Prostate gland (tissue), 2 donors: ENCODE measurements at regions not wholly inside any gene's neighbourhood (a gene's known extent, or its start where the extent isn't known, plus 50 kb on each side); places are given as distances from the start of the nearest gene placed in this dataset.

Experiments
- DNase-seq: peaks from one replicate; pipeline ENCODE4 v3.0.0-alpha.2; 2019; ENCODE audit warnings: low spot score
- H3K27ac ChIP-seq, 2 donors: fragments of 200-600 bp; sonication (generic); 2 replicates each; pipeline ENCODE4 v1.5.1; 2017 to 2019
- H3K27me3 ChIP-seq: fragments of 200-600 bp; sonication (generic); replicated peaks from 2 replicates; pipeline ENCODE4 v1.5.1; 2019; ENCODE audit not compliant: insufficient read depth
- H3K36me3 ChIP-seq, 2 donors: fragments of 200-600 bp; sonication (generic); 1 replicate in 1 of 2; 2 replicates in 1 of 2; pipeline versions ENCODE4 v1.5.1 to v1.8.1; 2017 to 2019
- H3K4me1 ChIP-seq: fragments of 200-600 bp; sonication (generic); replicated peaks from 2 replicates; pipeline ENCODE4 v1.5.1; 2019
- H3K4me3 ChIP-seq, 2 donors: fragments of 200-600 bp; sonication (generic); 2 replicates each; pipeline ENCODE4 v1.5.1; 2017 to 2019
- H3K9me3 ChIP-seq: fragments of 200-600 bp; sonication (generic); 2 replicates; pipeline ENCODE4 v1.5.1; 2017
- POLR2A ChIP-seq: fragments of 450-650 bp; IDR thresholded peaks from one replicate; pipeline ENCODE4 v1.6.1; 2016; ENCODE audit warnings: antibody characterized with exemption, mild to moderate bottlenecking
- POLR2AphosphoS5 ChIP-seq: sonication (generic); formaldehyde crosslinking; IDR thresholded peaks from one replicate; pipeline ENCODE4 v1.6.1; 2017; ENCODE audit warnings: antibody characterized with exemption
- WGBS: methylation state at CpG from one replicate; pipeline ENCODE4 v1.1.5; 2018; 5-methylcytosine and 5-hydroxymethylcytosine counted together
- intact Hi-C: fragments of 100-400 bp; cut with DNase I; formaldehyde crosslinking; loops from one replicate; pipeline ENCODE4 v1.14.2; 2022
- TF ChIP-seq, protein P1 (sequence below), 4 experiments: fragments of 200-600 bp in 2 of 4; fragments of 450-650 bp in 2 of 4; sonication (generic) in 2 of 4; IDR thresholded peaks; 1 replicate in 3 of 4; 2 replicates in 1 of 4; pipeline ENCODE4 v1.5.1; 2016 to 2019; ENCODE audit warnings: antibody characterized with exemption in 4 of 4, mild to moderate bottlenecking in 2 of 4, moderate library complexity in 2 of 4

DNA sequence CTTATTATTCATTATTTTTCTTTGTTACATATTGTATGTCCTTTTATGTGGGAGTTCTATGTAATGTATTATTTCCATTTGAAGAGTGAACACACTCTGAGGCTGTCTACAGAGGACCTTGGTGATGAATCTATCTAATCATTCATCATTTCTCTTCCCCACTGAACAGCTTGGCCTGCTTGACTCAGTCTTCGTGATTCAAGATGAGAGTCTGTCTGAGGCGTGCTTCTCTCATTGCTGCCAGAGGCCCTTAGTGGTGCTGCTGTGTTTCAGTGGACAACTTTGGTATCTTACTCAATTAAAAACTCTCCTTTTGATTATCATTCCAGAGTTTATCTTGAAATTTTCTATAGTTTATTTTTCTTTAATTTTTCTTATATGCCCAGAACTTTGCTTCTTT lies 318.1 kb upstream of the DAB2 start:
- DNase-seq, result no peak
- Histone ChIP-seq H3K9me3 (no peaks in the 10 kb centered on the region), H3K4me1 (no peaks in the 10 kb centered on the region), H3K4me3 (no peak overlapping the region), H3K27me3 (no peaks in the 10 kb centered on the region), H3K36me3 (no peaks in the 10 kb centered on the region), H3K27ac (no peak overlapping the region)
- WGBS, result 95% methylated on average over 2 of the region's 2 CpGs
- intact Hi-C loops, result no loop called here
- TF ChIP-seq, protein P1, sequence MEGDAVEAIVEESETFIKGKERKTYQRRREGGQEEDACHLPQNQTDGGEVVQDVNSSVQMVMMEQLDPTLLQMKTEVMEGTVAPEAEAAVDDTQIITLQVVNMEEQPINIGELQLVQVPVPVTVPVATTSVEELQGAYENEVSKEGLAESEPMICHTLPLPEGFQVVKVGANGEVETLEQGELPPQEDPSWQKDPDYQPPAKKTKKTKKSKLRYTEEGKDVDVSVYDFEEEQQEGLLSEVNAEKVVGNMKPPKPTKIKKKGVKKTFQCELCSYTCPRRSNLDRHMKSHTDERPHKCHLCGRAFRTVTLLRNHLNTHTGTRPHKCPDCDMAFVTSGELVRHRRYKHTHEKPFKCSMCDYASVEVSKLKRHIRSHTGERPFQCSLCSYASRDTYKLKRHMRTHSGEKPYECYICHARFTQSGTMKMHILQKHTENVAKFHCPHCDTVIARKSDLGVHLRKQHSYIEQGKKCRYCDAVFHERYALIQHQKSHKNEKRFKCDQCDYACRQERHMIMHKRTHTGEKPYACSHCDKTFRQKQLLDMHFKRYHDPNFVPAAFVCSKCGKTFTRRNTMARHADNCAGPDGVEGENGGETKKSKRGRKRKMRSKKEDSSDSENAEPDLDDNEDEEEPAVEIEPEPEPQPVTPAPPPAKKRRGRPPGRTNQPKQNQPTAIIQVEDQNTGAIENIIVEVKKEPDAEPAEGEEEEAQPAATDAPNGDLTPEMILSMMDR (IDR thresholded peaks at IDR 0.05), result no peak
- TF ChIP-seq POLR2A, result no peak
- no peak for TF ChIP-seq POLR2AphosphoS5

GRCh38 chr5:39740404-39740803 lies 315.6 kb upstream of the DAB2 start:
- no peak for DNase-seq
- WGBS, result 87% methylated on average over 15 of the region's 15 CpGs
- TF ChIP-seq POLR2AphosphoS5 (no peak), POLR2A (no peak)
- TF ChIP-seq, protein P1 (IDR thresholded peaks at IDR 0.05), result no peak

DNA sequence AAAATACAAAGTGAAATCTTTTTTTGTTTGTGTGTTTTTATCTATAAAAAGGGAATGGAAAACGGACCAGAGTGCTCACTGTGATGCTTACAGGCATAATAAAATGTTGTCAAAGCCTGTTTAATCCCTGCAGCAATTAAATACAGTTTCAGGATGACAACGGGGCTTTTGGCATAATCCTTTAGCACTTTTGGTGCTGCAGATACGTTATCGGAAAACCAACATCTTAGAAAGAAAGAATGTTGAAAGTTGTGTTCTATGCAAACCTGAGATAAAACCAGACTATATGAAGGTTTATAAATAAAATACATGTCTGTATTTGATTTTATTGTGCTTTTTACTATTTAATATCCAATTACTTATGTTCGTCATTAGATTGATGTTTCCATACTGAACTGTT lies 307.4 kb upstream of the DAB2 start:
- Histone ChIP-seq H3K4me1 (no peaks in the 10 kb centered on the region), H3K27ac (no peak overlapping the region), H3K9me3 (no peaks in the 10 kb centered on the region), H3K4me3 (no peak overlapping the region), H3K36me3 (no peaks in the 10 kb centered on the region), H3K27me3 (no peaks in the 10 kb centered on the region)
- intact Hi-C loops, result no loop called here
- WGBS, result 60% methylated on average over 5 of the region's 5 CpGs
- DNase-seq, result no peak
- TF ChIP-seq, protein P1 (IDR thresholded peaks at IDR 0.05), result no peak
- no peak for TF ChIP-seq POLR2AphosphoS5
- TF ChIP-seq POLR2A, result no peak

More at GRCh38 chr5:39740404-39740803, 315.6 kb upstream of the DAB2 start:
- no peaks in the 10 kb centered on the region for H3K36me3 ChIP-seq
- peaks cover 4% of the 10 kb centered on the region for H3K27me3 ChIP-seq
- H3K4me3 ChIP-seq, result no peak overlapping the region
- H3K9me3 ChIP-seq, result no peaks in the 10 kb centered on the region
- no peak overlapping the region for H3K27ac ChIP-seq
- H3K4me1 ChIP-seq, result no peaks in the 10 kb centered on the region
- intact Hi-C loops, result no loop called here

GRCh38 chr5:39730699-39731098 lies 305.9 kb upstream of the DAB2 start:
- no peaks in the 10 kb centered on the region for H3K36me3 ChIP-seq
- TF ChIP-seq, protein P1 (IDR thresholded peaks at IDR 0.05), result no peak
- TF ChIP-seq POLR2A (no peak), POLR2AphosphoS5 (no peak)
- WGBS, result 94% methylated on average over 1 of the region's 1 CpG
- no peaks in the 10 kb centered on the region for H3K27me3 ChIP-seq
- no peak for DNase-seq
- no peaks in the 10 kb centered on the region for H3K4me1 ChIP-seq
- H3K4me3 ChIP-seq, result no peak overlapping the region
- no peak overlapping the region for H3K27ac ChIP-seq
- no peaks in the 10 kb centered on the region for H3K9me3 ChIP-seq
- intact Hi-C loops, result no loop called here

GRCh38 chr5:39730006-39730405 lies 305.2 kb upstream of the DAB2 start:
- Histone ChIP-seq H3K9me3 (no peaks in the 10 kb centered on the region), H3K4me3 (no peak overlapping the region), H3K27me3 (no peaks in the 10 kb centered on the region), H3K36me3 (no peaks in the 10 kb centered on the region), H3K4me1 (no peaks in the 10 kb centered on the region), H3K27ac (no peak overlapping the region)
- intact Hi-C loops, result no loop called here
- DNase-seq, result no peak
- 79% methylated on average over 2 of the region's 2 CpGs for WGBS
- TF ChIP-seq POLR2AphosphoS5 (no peak), POLR2A (no peak)
- TF ChIP-seq, protein P1 (IDR thresholded peaks at IDR 0.05), result no peak
